AG04449 (cell line): ENCODE measurements at regions not wholly inside any gene's neighbourhood (a gene's known extent, or its start where the extent isn't known, plus 50 kb on each side); places are given as distances from the start of the nearest gene placed in this dataset.

ENCODE experiments used
- CTCF ChIA-PET: fragments of 350-600 bp; formaldehyde crosslinking; extraction: SDS; loops from one replicate; lab custom pipeline; 2021; ENCODE audit warnings: antibody characterized with exemption; lab: Yijun Ruan, JAX
- POLR2A ChIA-PET: fragments of 400-600, 350-600 bp; formaldehyde crosslinking; extraction: SDS; loops from one replicate; lab custom pipeline; 2020; ENCODE audit warnings: antibody characterized with exemption, inconsistent platforms; lab: Yijun Ruan, JAX
- DNase-seq: peaks from one replicate; pipeline ENCODE4 v3.0.0-alpha.2; 2010; ENCODE audit warnings: low read depth, low spot score
- H3K4me3 ChIP-seq: 2 replicates; pipeline ENCODE4 v1.5.1; 2011; ENCODE audit warnings: low read depth, mild to moderate bottlenecking, control low read depth, low read length
- CTCF ChIP-seq: IDR thresholded peaks from one replicate; pipeline ENCODE4 v1.5.1; 2011; ENCODE audit warnings: mild to moderate bottlenecking, moderate library complexity, low read length, control low read depth, inconsistent platforms; ENCODE audit not compliant: insufficient read depth; ENCODE audit errors: missing control alignments

DNA sequence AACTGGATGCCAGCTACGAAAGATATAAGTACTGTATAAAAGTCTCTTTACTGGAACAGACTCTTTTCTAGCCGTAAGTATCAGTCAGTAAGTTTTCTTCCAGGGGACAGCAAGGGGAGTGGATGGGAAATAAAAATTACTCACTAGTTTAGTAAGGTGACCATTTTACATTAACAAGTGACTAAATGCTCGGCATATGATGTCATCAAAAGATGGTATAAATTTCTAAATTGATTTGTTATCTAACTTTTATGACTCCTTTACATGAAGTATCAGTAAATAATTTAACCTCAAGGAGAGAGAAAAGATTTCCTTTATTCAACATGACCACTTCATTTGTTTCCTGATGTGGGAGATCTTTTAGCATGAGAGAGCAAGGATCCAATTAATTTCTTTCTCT, 859.0 kb upstream of the LRRTM1 start:
- CTCF ChIA-PET, result no interaction called here

GRCh38 chr2:81158505-81158904, 854.0 kb upstream of the LRRTM1 start:
- POLR2A ChIA-PET, result no interaction called here
- no peak for TF ChIP-seq CTCF

More for the DNA sequence above, 859.0 kb upstream of the LRRTM1 start:
- no peak overlapping the region for H3K4me3 ChIP-seq
- DNase-seq, result no peak
- POLR2A ChIA-PET, result no interaction called here
- no peak for TF ChIP-seq CTCF

DNA sequence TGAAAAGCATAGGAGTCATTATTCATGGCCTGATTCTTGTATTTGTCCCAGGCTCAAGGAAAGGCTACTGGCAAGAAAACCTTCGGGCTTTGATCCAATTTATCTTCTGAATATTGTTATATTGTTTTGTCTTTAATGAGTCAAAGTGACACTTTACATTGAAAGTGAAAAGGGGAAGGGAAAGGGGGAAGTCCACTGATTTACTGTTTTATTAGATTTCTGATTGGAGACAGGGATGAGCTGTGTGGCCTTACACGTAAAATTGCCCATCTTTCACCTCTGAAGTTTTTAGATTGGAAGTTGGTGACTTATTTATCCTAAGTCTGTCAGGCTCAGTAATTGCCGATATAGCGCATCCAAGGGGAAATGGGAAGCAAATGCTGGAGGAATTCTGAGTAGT, 843.8 kb upstream of the LRRTM1 start:
- ChIA-PET POLR2A (no interaction called here), CTCF (no interaction called here)
- no peak for DNase-seq
- no peak for TF ChIP-seq CTCF
- no peak overlapping the region for H3K4me3 ChIP-seq

More at GRCh38 chr2:81158505-81158904, 854.0 kb upstream of the LRRTM1 start:
- DNase-seq, result no peak
- CTCF ChIA-PET, result no interaction called here
- H3K4me3 ChIP-seq, result no peak overlapping the region

GRCh38 chr2:81136296-81136695, 831.7 kb upstream of the LRRTM1 start:
- CTCF ChIA-PET, result no interaction called here
- DNase-seq, result no peak
- no peak overlapping the region for H3K4me3 ChIP-seq
- TF ChIP-seq CTCF, result no peak
- POLR2A ChIA-PET, result no interaction called here

- ChIA-PET POLR2A (no interaction called here), CTCF (no interaction called here)
- TF ChIP-seq CTCF, result no peak
- H3K4me3 ChIP-seq, result no peak overlapping the region
- no peak for DNase-seq
These were observed 792.8 kb upstream of the LRRTM1 start for GRCh38 chr2:81097361-81097760.

GRCh38 chr2:81093031-81093430, 788.5 kb upstream of the LRRTM1 start:
- CTCF ChIA-PET, result no interaction called here
- POLR2A ChIA-PET, result no interaction called here
- DNase-seq, result no peak
- no peak overlapping the region for H3K4me3 ChIP-seq
- no peak for TF ChIP-seq CTCF
